ENCODE measurements at regions not wholly inside any gene's neighbourhood (a gene's known extent, or its start where the extent isn't known, plus 50 kb on each side); places are given as distances from the start of the nearest gene placed in this dataset.

DNA sequence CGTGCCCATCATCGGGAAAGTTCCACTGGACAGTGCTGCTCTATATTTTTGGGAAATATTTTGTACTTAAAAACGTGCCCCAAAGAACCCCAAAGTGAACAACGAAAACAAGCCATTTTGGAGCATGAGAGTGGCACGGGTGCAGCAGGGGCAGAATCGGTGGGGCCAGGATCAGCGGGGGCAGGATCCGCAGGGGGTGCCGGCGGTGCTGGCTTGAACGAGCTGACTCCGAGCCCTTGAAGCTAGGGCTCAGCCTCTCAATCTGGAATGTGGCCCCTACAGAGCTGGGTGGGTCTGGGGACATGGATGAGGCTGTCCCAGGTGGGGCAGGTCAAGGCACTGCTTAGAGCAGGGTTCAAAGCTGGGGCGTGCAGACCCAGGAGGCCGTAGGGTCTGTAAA, 104.7 kb upstream of the COL5A1 start:
- H3K9ac ChIP-seq (ENCODE audit: insufficient read depth, low read length) = no peak overlapping the region

DNA sequence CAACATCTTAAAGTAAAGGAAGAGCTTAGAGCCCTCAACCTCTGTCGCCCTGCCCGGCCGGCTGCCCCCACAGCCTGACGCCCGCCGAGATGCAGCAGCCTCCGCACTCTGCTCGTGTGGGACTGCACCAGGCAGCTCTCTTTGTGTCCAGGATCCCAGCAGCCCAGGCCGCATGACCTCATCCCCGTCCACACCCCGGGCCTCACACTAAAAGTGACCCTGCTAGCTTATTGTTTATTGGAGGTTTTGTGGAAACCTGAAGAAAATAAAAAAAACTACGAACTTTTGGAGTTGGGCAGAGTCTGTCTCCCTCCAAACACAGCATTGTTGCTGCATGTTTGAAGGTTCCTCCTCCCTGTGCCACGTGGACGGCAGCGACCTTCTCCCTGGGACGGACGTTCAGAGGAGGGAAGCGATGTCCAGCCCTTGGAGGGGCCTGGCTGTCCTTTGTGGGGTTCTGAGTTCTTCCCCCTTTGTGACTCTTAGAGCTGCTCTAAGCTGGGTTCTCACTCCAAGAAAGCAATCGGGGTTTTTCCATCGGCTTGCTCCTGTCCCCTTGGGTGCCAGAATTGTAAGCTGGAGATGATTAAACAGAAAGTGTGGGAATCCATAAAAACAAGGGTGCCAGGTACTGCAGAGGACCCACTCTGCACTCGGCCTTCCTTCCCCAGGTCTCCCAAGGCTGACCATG, 103.5 kb upstream of the COL5A1 start:
- Histone ChIP-seq H3K4me3 (replicated peaks in 1 of 4; ENCODE audit: control extremely low read depth in 1 of 4, insufficient read depth in 1 of 4, low read depth in 3 of 4, low read length in 4 of 4) (no peak overlapping the region), H3K27me3 (ENCODE audit: control insufficient read depth, insufficient read depth, low read length) (no peaks in the 10 kb centered on the region), H3K36me3 (ENCODE audit: control insufficient read depth, insufficient read depth, low read length) (no peaks in the 10 kb centered on the region), H4K20me1 (ENCODE audit: control insufficient read depth, extremely low read depth, insufficient read depth, low read length) (no peaks in the 10 kb centered on the region), H3K4me2 (ENCODE audit: extremely low read depth, insufficient read depth, low read length) (no peak overlapping the region), H3K79me2 (ENCODE audit: control insufficient read depth, insufficient read depth, low read length) (no peaks in the 10 kb centered on the region), H3K27ac (ENCODE audit: insufficient read depth, low read length) (no peak overlapping the region), H2AFZ (ENCODE audit: low read length) (no peak overlapping the region), H3K9me3 (ENCODE audit: control insufficient read depth, insufficient read depth, low read depth, low read length) (no peaks in the 10 kb centered on the region), H3K9ac (ENCODE audit: insufficient read depth, low read length) (no peak overlapping the region), H3K4me1 (ENCODE audit: control insufficient read depth, extremely low read depth, insufficient read depth, low read length) (peaks cover 13% of the 10 kb centered on the region)
- DNase-seq (ENCODE audit: low read depth in 2 of 2) = no peak
- TF ChIP-seq, protein P1, sequence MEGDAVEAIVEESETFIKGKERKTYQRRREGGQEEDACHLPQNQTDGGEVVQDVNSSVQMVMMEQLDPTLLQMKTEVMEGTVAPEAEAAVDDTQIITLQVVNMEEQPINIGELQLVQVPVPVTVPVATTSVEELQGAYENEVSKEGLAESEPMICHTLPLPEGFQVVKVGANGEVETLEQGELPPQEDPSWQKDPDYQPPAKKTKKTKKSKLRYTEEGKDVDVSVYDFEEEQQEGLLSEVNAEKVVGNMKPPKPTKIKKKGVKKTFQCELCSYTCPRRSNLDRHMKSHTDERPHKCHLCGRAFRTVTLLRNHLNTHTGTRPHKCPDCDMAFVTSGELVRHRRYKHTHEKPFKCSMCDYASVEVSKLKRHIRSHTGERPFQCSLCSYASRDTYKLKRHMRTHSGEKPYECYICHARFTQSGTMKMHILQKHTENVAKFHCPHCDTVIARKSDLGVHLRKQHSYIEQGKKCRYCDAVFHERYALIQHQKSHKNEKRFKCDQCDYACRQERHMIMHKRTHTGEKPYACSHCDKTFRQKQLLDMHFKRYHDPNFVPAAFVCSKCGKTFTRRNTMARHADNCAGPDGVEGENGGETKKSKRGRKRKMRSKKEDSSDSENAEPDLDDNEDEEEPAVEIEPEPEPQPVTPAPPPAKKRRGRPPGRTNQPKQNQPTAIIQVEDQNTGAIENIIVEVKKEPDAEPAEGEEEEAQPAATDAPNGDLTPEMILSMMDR (conservative IDR thresholded peaks at IDR 0.05 in 1 of 2, IDR thresholded peaks at IDR 0.05 in 1 of 2; ENCODE audit: low read depth in 1 of 2, low read length in 2 of 2) = no peak
- TF ChIP-seq EZH2 (IDR thresholded peaks at IDR 0.05; ENCODE audit: low read length, missing control alignments) = no peak

More for the DNA sequence above, 104.7 kb upstream of the COL5A1 start:
- H3K4me2 ChIP-seq (ENCODE audit: extremely low read depth, insufficient read depth, low read length) = no peak overlapping the region
- H3K27ac ChIP-seq (ENCODE audit: insufficient read depth, low read length) = no peak overlapping the region
- H3K36me3 ChIP-seq (ENCODE audit: control insufficient read depth, insufficient read depth, low read length) = no peaks in the 10 kb centered on the region
- H3K4me1 ChIP-seq (ENCODE audit: control insufficient read depth, extremely low read depth, insufficient read depth, low read length) = peaks cover 13% of the 10 kb centered on the region
- no peak for DNase-seq (ENCODE audit: low read depth in 2 of 2)
- no peaks in the 10 kb centered on the region for H3K9me3 ChIP-seq (ENCODE audit: control insufficient read depth, insufficient read depth, low read depth, low read length)
- no peak overlapping the region for H3K4me3 ChIP-seq (replicated peaks in 1 of 4; ENCODE audit: control extremely low read depth in 1 of 4, insufficient read depth in 1 of 4, low read depth in 3 of 4, low read length in 4 of 4)
- no peak overlapping the region for H2AFZ ChIP-seq (ENCODE audit: low read length)
- H3K79me2 ChIP-seq (ENCODE audit: control insufficient read depth, insufficient read depth, low read length) = no peaks in the 10 kb centered on the region
- no peaks in the 10 kb centered on the region for H3K27me3 ChIP-seq (ENCODE audit: control insufficient read depth, insufficient read depth, low read length)
- H4K20me1 ChIP-seq (ENCODE audit: control insufficient read depth, extremely low read depth, insufficient read depth, low read length) = no peaks in the 10 kb centered on the region
- TF ChIP-seq, protein P1 (conservative IDR thresholded peaks at IDR 0.05 in 1 of 2, IDR thresholded peaks at IDR 0.05 in 1 of 2; ENCODE audit: low read depth in 1 of 2, low read length in 2 of 2) = no peak
- no peak for TF ChIP-seq EZH2 (IDR thresholded peaks at IDR 0.05; ENCODE audit: low read length, missing control alignments)

DNA sequence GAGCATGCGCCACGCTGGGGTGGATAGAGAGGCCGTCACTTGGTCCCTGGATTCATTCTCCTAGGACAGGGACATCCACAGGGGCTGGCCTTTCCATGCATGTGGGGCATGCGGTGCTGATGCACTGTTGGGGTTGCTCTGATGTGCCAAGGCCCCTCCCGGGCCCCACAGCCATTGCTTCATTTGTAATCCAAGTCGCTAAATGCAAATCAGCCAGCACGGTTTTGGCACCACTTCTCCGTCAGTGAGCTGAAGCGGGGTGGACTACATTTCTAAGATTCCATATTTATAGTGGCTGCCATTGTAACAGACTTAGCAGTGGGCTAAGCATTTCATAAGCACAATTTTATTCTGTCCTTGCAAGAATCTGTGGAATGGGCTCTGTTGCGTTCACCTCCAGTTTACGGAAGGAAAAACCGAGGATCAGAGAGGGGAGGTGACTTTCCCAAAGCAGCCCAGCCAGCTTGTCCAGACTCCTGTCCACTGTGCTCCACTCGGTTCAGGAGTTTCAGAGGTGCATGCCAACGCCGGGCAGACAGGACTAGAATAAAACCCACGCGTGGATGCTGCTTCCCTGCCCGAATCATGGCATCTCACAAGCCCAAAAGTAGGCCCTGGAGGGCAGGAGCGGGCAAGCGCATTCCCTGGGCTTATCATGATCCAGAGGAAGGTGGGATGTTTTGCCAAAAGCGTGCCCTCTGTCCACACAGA, 102.6 kb upstream of the COL5A1 start:
- Histone ChIP-seq H3K4me2 (ENCODE audit: extremely low read depth, insufficient read depth, low read length) (no peak overlapping the region), H3K36me3 (ENCODE audit: control insufficient read depth, insufficient read depth, low read length) (no peaks in the 10 kb centered on the region), H3K9me3 (ENCODE audit: control insufficient read depth, insufficient read depth, low read depth, low read length) (no peaks in the 10 kb centered on the region), H3K4me3 (replicated peaks in 1 of 4; ENCODE audit: control extremely low read depth in 1 of 4, insufficient read depth in 1 of 4, low read depth in 3 of 4, low read length in 4 of 4) (no peak overlapping the region), H3K4me1 (ENCODE audit: control insufficient read depth, extremely low read depth, insufficient read depth, low read length) (peaks cover 13% of the 10 kb centered on the region), H3K9ac (ENCODE audit: insufficient read depth, low read length) (no peak overlapping the region), H2AFZ (ENCODE audit: low read length) (no peak overlapping the region), H3K27me3 (ENCODE audit: control insufficient read depth, insufficient read depth, low read length) (no peaks in the 10 kb centered on the region), H3K27ac (ENCODE audit: insufficient read depth, low read length) (no peak overlapping the region), H4K20me1 (ENCODE audit: control insufficient read depth, extremely low read depth, insufficient read depth, low read length) (no peaks in the 10 kb centered on the region), H3K79me2 (ENCODE audit: control insufficient read depth, insufficient read depth, low read length) (no peaks in the 10 kb centered on the region)
- DNase-seq (ENCODE audit: low read depth in 2 of 2) = no peak
- TF ChIP-seq, protein P1 (conservative IDR thresholded peaks at IDR 0.05 in 1 of 2, IDR thresholded peaks at IDR 0.05 in 1 of 2; ENCODE audit: low read depth in 1 of 2, low read length in 2 of 2) = no peak
- no peak for TF ChIP-seq EZH2 (IDR thresholded peaks at IDR 0.05; ENCODE audit: low read length, missing control alignments)
